Common myeloid progenitor, CD34-positive (primary cell): ENCODE measurements at regions not wholly inside any gene's neighbourhood (a gene's known extent, or its start where the extent isn't known, plus 50 kb on each side); places are given as distances from the start of the nearest gene placed in this dataset.

Experiments
- CTCF ChIA-PET: fragments of 350-600 bp; sonication (Branson Sonifier 250); formaldehyde crosslinking; loops from one replicate; lab custom pipeline; 2021; ENCODE audit warnings: antibody characterized with exemption; lab: Charles Lee
- POLR2A ChIA-PET: fragments of 350-600 bp; sonication (Branson Sonifier 250); formaldehyde crosslinking; loops from one replicate; lab custom pipeline; 2021; ENCODE audit warnings: antibody characterized with exemption; lab: Charles Lee
- DNase-seq, 3 donors: peaks; one replicate each; pipeline versions ENCODE4 v3.0.0 to v3.0.0-alpha.2; 2013
- H3K27ac ChIP-seq, 2 experiments: 1 replicate in 1 of 2; 2 replicates in 1 of 2; pipeline ENCODE4 v1.7.0; 2013; ENCODE audit warnings: inconsistent platforms in 2 of 2, low read length in 2 of 2, mild to moderate bottlenecking in 2 of 2, low read depth in 1 of 2, moderate library complexity in 1 of 2; ENCODE audit not compliant: severe bottlenecking in 2 of 2, insufficient read depth in 1 of 2, poor library complexity in 1 of 2
- H3K27me3 ChIP-seq, 5 experiments: replicated peaks in 2 of 5; 1 replicate in 3 of 5; 2 replicates in 2 of 5; pipeline versions ENCODE4 v1.6.1 to v1.7.0; 2013; ENCODE audit warnings: low read length in 4 of 5, mild to moderate bottlenecking in 2 of 5, moderate library complexity in 2 of 5, inconsistent platforms in 1 of 5; ENCODE audit not compliant: insufficient read depth in 5 of 5, control insufficient read depth in 4 of 5
- H3K36me3 ChIP-seq, 4 experiments: 1 replicate in 2 of 4; 2 replicates in 2 of 4; pipeline versions ENCODE4 v1.6.1 to v1.7.0; 2013; ENCODE audit warnings: low read length in 3 of 4, control low read depth in 1 of 4, mild to moderate bottlenecking in 1 of 4; ENCODE audit not compliant: control insufficient read depth in 4 of 4, insufficient read depth in 4 of 4
- H3K4me1 ChIP-seq, 4 experiments: 1 replicate in 3 of 4; 2 replicates in 1 of 4; pipeline versions ENCODE4 v1.6.1 to v1.7.1; 2013; ENCODE audit warnings: low read length in 3 of 4, mild to moderate bottlenecking in 3 of 4, control low read depth in 1 of 4, inconsistent platforms in 1 of 4, moderate library complexity in 1 of 4; ENCODE audit not compliant: control insufficient read depth in 4 of 4, insufficient read depth in 4 of 4; ENCODE audit errors: control extremely low read depth in 1 of 4
- H3K4me3 ChIP-seq, 7 experiments: 1 replicate in 4 of 7; 2 replicates in 3 of 7; pipeline versions ENCODE4 v1.5.1 to v1.7.0; 2013; ENCODE audit warnings: mild to moderate bottlenecking in 7 of 7, low read length in 6 of 7, moderate library complexity in 6 of 7, inconsistent platforms in 2 of 7, low read depth in 2 of 7, control low read depth in 1 of 7; ENCODE audit not compliant: insufficient read depth in 4 of 7, control insufficient read depth in 1 of 7; ENCODE audit errors: extremely low read depth in 1 of 7
- H3K9me3 ChIP-seq, 5 experiments: 1 replicate in 4 of 5; 2 replicates in 1 of 5; pipeline versions ENCODE4 v1.6.1 to v1.7.1; 2013; ENCODE audit warnings: low read length in 4 of 5, mild to moderate bottlenecking in 2 of 5, inconsistent platforms in 1 of 5, low read depth in 1 of 5, moderate library complexity in 1 of 5; ENCODE audit not compliant: control insufficient read depth in 4 of 5, insufficient read depth in 2 of 5; ENCODE audit errors: control extremely low read depth in 1 of 5
- WGBS: methylation state at CpG from one replicate; pipeline ENCODE4 v1.1.5; 2013; ENCODE audit not compliant: insufficient coverage; 5-methylcytosine and 5-hydroxymethylcytosine counted together

- H3K9me3 ChIP-seq, result no peaks in the 10 kb centered on the region
- H3K27ac ChIP-seq, result no peak overlapping the region
- H3K4me1 ChIP-seq, result no peaks in the 10 kb centered on the region
- H3K27me3 ChIP-seq, result no peaks in the 10 kb centered on the region
- no peak overlapping the region for H3K4me3 ChIP-seq
- no peaks in the 10 kb centered on the region for H3K36me3 ChIP-seq
- ChIA-PET POLR2A (no interaction called here), CTCF (no interaction called here)
- 20% methylated on average over 1 of the region's 5 CpGs for WGBS
- no peak for DNase-seq
Observed at GRCh38 chr5:96509721-96510350, 76.8 kb upstream of the PCSK1 start.

- DNase-seq, result no peak
- Histone ChIP-seq H3K36me3 (no peaks in the 10 kb centered on the region), H3K27me3 (peaks cover 0 to 2% (median 0%) of the 10 kb centered on the region in 5 experiments), H3K4me1 (no peaks in the 10 kb centered on the region), H3K4me3 (no peak overlapping the region), H3K27ac (no peak overlapping the region), H3K9me3 (peaks cover 0 to 1% (median 0%) of the 10 kb centered on the region in 5 experiments)
- 100% methylated on average over 3 of the region's 6 CpGs for WGBS
- ChIA-PET CTCF (no interaction called here), POLR2A (no interaction called here)
Observed at GRCh38 chr5:96516631-96517071, 83.6 kb upstream of the PCSK1 start.

GRCh38 chr5:96517295-96517694, 84.2 kb upstream of the PCSK1 start:
- no peaks in the 10 kb centered on the region for H3K4me1 ChIP-seq
- CTCF ChIA-PET, result interaction anchor here (0.7 kb wide), 1 partner anchor 28 kb away, joined by 3 read pairs; no protein-coding TSS in a partner anchor
- peaks cover 0 to 1% (median 0%) of the 10 kb centered on the region in 5 experiments for H3K9me3 ChIP-seq
- H3K27ac ChIP-seq, result no peak overlapping the region
- no peaks in the 10 kb centered on the region for H3K36me3 ChIP-seq
- DNase-seq, result no peak
- POLR2A ChIA-PET, result no interaction called here
- 100% methylated on average over 2 of the region's 4 CpGs for WGBS
- H3K27me3 ChIP-seq, result peaks cover 0 to 2% (median 0%) of the 10 kb centered on the region in 5 experiments
- H3K4me3 ChIP-seq, result no peak overlapping the region

GRCh38 chr5:96520345-96520744, 87.3 kb upstream of the PCSK1 start:
- peaks cover 0 to 4% (median 0%) of the 10 kb centered on the region in 5 experiments for H3K27me3 ChIP-seq
- POLR2A ChIA-PET, result no interaction called here
- no peaks in the 10 kb centered on the region for H3K4me1 ChIP-seq
- H3K9me3 ChIP-seq, result peaks cover 0 to 2% (median 0%) of the 10 kb centered on the region in 5 experiments
- no peak for DNase-seq
- no peaks in the 10 kb centered on the region for H3K36me3 ChIP-seq
- CTCF ChIA-PET, result no interaction called here
- no peak overlapping the region for H3K27ac ChIP-seq
- no peak overlapping the region for H3K4me3 ChIP-seq

- H3K27me3 ChIP-seq, result peaks cover 0 to 2% (median 0%) of the 10 kb centered on the region in 5 experiments
- H3K27ac ChIP-seq, result no peak overlapping the region
- no peaks in the 10 kb centered on the region for H3K36me3 ChIP-seq
- H3K9me3 ChIP-seq, result peaks cover 0 to 4% (median 0%) of the 10 kb centered on the region in 5 experiments
- no peaks in the 10 kb centered on the region for H3K4me1 ChIP-seq
- ChIA-PET CTCF (no interaction called here), POLR2A (no interaction called here)
- 100% methylated on average over 2 of the region's 7 CpGs for WGBS
- DNase-seq, result no peak
- no peak overlapping the region for H3K4me3 ChIP-seq
Observed at GRCh38 chr5:96522635-96523355, 89.7 kb upstream of the PCSK1 start.

GRCh38 chr5:96527768-96528661, 95.0 kb upstream of the PCSK1 start:
- H3K9me3 ChIP-seq, result peaks cover 0 to 4% (median 0%) of the 10 kb centered on the region in 5 experiments
- H3K36me3 ChIP-seq, result no peaks in the 10 kb centered on the region
- no peak overlapping the region for H3K4me3 ChIP-seq
- CTCF ChIA-PET, result no interaction called here
- WGBS, result no CpG with 5 or more reads among the region's 1 CpG
- POLR2A ChIA-PET, result no interaction called here
- H3K4me1 ChIP-seq, result no peaks in the 10 kb centered on the region
- peaks cover 0 to 2% (median 0%) of the 10 kb centered on the region in 5 experiments for H3K27me3 ChIP-seq
- no peak overlapping the region for H3K27ac ChIP-seq
- no peak for DNase-seq
